ENCODE measurements at regions not wholly inside any gene's neighbourhood (a gene's known extent, or its start where the extent isn't known, plus 50 kb on each side); places are given as distances from the start of the nearest gene placed in this dataset.

- TF ChIP-seq CTCF (IDR thresholded peaks at IDR 0.05; ENCODE audit: control extremely low read depth, extremely low read depth, low read depth, missing control alignments): no peak
- ChIA-PET POLR2A (no interaction called here), CTCF (no interaction called here)
- DNase-seq (ENCODE audit: extremely low spot score): no peak
These were observed 514.5 kb upstream of the SLIT2 start for GRCh38 chr4:19736968-19737756.

GRCh38 chr4:19735012-19735411 is 516.7 kb upstream of the SLIT2 start:
- CTCF ChIA-PET: interaction anchor here (1.9 kb wide), 1 partner anchor 10 kb away, joined by 7 read pairs; no protein-coding TSS in a partner anchor
- POLR2A ChIA-PET: no interaction called here
- no peak for DNase-seq (ENCODE audit: extremely low spot score)
- no peak for TF ChIP-seq CTCF (IDR thresholded peaks at IDR 0.05; ENCODE audit: control extremely low read depth, extremely low read depth, low read depth, missing control alignments)

- POLR2A ChIA-PET: no interaction called here
- no peak for TF ChIP-seq CTCF (IDR thresholded peaks at IDR 0.05; ENCODE audit: control extremely low read depth, extremely low read depth, low read depth, missing control alignments)
- no peak for DNase-seq (ENCODE audit: extremely low spot score)
- CTCF ChIA-PET: no interaction called here
These were observed 521.6 kb upstream of the SLIT2 start for GRCh38 chr4:19729886-19730651.

GRCh38 chr4:19728773-19729172 is 522.9 kb upstream of the SLIT2 start:
- POLR2A ChIA-PET: no interaction called here
- TF ChIP-seq CTCF (IDR thresholded peaks at IDR 0.05; ENCODE audit: control extremely low read depth, extremely low read depth, low read depth, missing control alignments): no peak
- CTCF ChIA-PET: no interaction called here
- no peak for DNase-seq (ENCODE audit: extremely low spot score)

- TF ChIP-seq CTCF (IDR thresholded peaks at IDR 0.05; ENCODE audit: control extremely low read depth, extremely low read depth, low read depth, missing control alignments): no peak
- ChIA-PET POLR2A (no interaction called here), CTCF (no interaction called here)
- no peak for DNase-seq (ENCODE audit: extremely low spot score)
These were observed 524.6 kb upstream of the SLIT2 start for GRCh38 chr4:19727141-19727540.

- TF ChIP-seq CTCF (IDR thresholded peaks at IDR 0.05; ENCODE audit: control extremely low read depth, extremely low read depth, low read depth, missing control alignments): no peak
- POLR2A ChIA-PET: no interaction called here
- DNase-seq (ENCODE audit: extremely low spot score): no peak
- CTCF ChIA-PET: interaction anchor here (1.2 to 1.8 kb wide), 2 partner anchors 10 to 15 kb away, joined by 3 to 5 read pairs; no protein-coding TSS in a partner anchor
These were observed 526.6 kb upstream of the SLIT2 start for GRCh38 chr4:19725130-19725529.

Data from GM10248 (cell line).